NCI-H82 treated with DMSO at 0.1 percent for 48 hours (cell line): ENCODE measurements at regions not wholly inside any gene's neighbourhood (a gene's known extent, or its start where the extent isn't known, plus 50 kb on each side); places are given as distances from the start of the nearest gene placed in this dataset.

ENCODE experiments used
- DNase-seq: peaks from one replicate; lab custom pipeline; 2025; ENCODE audit not compliant: unreplicated experiment; lab: John Stamatoyannopoulos, UW

DNA sequence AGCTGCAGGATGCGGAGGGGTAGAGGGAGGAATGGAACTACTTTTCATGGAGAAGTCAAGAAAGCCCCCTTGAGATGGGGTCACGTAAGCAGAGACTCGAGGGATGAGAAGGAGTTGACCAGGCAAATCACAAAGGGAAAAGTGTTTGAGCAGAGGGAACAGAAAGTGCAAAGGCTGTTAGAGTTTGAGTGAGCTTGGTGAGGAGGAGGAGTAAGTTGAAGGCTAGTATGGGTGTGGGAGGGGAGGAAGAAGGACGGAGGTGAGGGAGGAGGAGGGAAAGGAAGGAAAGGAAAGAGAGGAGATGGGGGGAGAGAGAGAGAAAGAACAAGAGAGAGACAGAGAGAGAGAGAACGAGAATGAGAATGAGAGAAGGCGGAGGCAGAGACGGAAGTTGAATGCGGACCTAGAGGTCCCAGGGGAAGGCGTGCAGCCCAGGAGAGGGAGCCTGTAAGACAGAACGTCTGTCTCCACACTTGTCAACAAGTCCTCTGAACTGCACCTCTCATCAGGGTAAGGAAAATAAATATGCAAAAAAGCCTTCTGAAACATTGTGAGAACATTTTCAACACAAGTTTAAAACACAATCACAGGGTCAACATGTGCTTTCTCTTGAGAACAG lies 279.8 kb upstream of the EEF2KMT start:
- DNase-seq = no peak

- DNase-seq = no peak
Observed at GRCh38 chr16:5374184-5374583, 276.6 kb upstream of the EEF2KMT start.

GRCh38 chr16:5367951-5368350 lies 270.4 kb upstream of the EEF2KMT start:
- DNase-seq = no peak

- no peak for DNase-seq
Observed at GRCh38 chr16:5366126-5366525, 268.5 kb upstream of the EEF2KMT start.

DNA sequence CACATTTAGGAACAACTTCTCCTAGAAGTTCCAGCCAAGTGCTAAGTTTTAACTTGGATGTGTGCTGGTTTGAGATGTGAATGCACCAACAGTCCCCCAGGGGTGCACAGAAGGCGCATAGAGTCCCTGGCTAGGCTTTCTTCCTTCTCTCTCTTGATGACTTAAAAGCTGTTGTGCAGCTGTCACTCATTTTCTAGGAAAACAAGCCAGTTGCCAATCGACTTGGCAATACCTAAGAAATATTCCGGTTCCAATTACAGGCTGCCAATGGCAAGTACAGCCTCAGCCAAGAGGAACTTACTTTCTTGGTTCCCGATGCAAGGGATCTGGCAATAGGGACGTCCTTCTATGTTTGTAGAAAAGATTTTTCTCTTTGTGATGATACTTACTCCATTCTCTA lies 266.6 kb upstream of the EEF2KMT start:
- DNase-seq = no peak

DNA sequence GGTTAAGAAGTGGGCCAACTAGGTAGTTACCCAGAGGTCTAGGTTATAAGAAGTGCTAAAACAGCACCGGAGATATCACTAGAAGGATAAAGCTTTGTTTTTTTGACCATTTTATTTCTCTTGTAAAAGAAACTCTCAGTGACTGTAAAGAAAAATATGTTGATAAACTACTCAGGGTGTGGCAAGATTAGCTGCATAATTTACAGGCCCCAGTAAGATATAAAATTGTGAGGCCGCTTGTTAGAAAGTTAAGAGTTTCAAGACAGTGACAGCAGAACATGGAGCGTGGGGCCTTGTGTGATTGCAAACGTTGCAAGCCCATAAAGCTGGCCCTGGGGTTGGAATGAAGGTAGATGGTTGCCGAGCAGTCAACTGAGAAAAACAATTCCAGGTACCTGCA lies 263.7 kb upstream of the EEF2KMT start:
- DNase-seq = no peak

GRCh38 chr16:5354645-5355044 lies 257.1 kb upstream of the EEF2KMT start:
- DNase-seq = peak; percentile 64

DNA sequence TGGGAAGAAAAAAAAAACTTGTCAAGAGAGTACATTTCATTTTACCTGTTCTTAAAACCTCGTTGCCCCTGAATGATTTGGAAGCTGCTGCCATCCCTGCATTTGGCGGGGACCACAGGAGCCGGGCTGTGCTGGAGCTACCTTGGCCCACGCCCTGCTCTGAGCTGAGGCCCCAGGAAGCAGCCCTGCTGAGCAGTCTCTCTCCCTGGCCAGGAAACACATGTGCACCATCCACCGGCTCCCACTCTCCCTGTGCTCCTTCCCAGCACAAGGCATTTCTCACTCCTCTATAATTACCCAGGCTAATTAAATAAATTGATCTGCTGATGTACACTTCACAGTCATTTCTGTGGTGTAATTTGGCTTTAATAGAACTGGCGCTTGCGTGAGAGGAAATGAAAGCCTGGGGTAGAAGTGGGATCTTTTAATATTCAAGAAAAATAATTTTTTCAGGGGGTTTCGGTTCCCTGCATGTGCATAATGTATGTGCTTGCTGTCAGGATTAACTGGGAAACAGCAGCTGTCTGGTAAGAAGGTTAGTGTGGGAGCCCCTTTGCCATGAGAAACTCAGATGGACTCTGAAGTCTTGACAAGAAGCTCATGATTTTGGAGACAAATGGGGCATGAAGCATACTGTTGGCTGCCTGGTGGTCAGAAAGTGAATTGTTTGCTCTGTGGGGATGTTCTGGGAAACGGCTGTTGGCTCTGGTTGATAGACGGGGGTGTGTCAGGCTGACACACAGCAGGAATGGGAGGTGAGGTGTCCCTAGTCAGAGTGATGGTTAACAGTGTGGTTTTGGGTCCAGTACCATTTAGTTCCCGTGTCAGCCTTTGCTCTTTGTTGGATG lies 252.3 kb upstream of the EEF2KMT start:
- peak; percentile 61 for DNase-seq

DNA sequence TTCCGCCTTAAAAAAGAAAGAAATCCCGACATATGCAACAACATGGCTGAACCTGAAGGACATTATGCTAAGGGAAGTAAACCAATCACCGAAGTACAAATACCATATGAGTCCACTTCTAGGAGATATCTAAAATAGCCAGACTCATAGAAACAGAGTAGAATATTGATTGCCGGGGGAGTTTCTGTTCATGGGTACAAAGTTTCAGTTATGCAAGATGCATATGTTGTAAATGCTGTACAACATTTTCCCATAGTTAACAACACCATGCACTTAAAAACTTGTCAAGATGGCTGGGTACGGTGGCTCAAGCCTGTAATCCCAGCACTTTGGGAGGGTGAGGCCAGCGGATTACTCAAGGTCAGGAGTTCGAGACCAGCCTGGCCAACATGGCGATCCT lies 251.5 kb upstream of the EEF2KMT start:
- no peak for DNase-seq

DNA sequence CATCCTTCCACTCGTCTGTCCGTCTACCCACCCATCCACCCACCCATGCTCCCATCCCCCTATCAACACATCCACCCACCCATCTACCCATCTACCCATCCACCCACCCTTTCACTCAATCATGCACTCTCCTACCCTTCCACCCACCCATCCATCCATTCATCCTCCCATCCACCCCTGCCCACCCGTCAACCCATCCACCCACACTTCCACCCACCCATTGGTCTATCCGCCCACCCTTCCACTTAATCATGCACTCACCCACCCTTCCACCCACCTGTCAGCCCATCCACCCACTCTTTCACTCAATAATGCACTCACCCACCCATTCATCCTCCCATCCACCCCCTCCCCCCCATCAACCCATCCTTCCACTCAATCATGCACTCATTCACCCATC lies 250.0 kb upstream of the EEF2KMT start:
- DNase-seq = no peak

DNA sequence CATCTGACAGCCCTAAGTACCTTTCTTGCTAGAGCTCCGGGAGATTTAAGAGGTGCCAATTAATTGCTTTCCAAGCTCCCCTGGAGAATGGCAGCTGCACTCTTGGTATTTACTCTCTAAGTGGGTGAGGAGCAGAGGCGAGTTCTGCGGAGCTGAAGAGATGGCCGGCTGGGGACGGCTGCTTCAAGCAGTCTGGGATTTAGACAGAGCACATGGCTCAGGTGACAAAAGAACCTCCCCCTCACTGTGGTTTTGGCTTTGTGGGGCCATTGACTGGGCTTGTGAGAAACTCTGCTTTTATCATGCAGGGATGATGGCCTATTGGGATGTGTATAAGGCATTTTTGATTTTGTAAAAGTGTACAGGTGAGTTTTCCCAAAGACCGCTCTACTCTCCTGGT lies 239.3 kb upstream of the EEF2KMT start:
- no peak for DNase-seq

GRCh38 chr16:5333991-5334390 lies 236.4 kb upstream of the EEF2KMT start:
- no peak for DNase-seq

GRCh38 chr16:5333126-5333525 lies 235.5 kb upstream of the EEF2KMT start:
- DNase-seq = no peak

- no peak for DNase-seq
Observed at GRCh38 chr16:5330058-5330457, 232.5 kb upstream of the EEF2KMT start.

- DNase-seq = no peak
Observed at GRCh38 chr16:5328546-5328945, 231.0 kb upstream of the EEF2KMT start.

DNA sequence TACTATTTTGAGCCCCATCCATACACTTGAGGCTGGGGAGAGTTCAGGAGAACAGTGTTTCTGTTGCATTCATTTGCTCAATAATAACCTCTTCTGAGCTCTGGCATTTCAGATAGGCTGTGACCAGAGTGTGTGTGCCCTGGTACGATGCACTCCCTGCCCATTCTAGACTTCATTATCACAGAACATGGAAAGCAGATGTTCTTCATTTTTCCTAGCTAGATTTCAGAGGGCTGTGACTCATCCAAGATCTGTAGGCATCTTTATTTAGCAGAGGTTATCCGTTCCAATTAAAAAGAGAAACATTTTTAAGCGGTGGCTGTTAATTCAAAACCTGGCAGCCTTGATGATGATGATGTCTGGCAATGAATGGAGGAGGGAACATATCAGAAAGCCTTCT lies 228.8 kb upstream of the EEF2KMT start:
- DNase-seq = no peak

DNA sequence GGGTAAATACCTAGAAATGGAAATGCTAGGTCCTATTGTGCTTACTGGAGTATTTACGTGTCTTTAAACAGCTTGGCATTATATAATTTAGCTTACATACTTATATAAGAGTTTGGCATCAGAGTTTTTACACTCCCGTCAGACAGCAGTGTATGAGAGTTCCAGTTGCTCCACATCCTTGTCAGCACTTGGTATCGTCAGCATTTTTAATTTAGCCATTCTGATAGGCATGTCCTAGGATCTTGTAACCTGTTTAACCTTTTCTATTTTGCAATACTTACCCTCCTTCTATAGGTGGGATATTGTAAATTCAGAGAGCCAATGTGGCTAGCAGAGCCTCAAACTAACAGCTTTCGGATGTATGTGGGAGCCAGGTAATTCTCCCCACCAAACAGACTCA lies 228.3 kb upstream of the EEF2KMT start:
- no peak for DNase-seq

GRCh38 chr16:5323284-5324141 lies 225.9 kb upstream of the EEF2KMT start:
- DNase-seq = no peak

GRCh38 chr16:5321930-5322329 lies 224.3 kb upstream of the EEF2KMT start:
- no peak for DNase-seq

DNA sequence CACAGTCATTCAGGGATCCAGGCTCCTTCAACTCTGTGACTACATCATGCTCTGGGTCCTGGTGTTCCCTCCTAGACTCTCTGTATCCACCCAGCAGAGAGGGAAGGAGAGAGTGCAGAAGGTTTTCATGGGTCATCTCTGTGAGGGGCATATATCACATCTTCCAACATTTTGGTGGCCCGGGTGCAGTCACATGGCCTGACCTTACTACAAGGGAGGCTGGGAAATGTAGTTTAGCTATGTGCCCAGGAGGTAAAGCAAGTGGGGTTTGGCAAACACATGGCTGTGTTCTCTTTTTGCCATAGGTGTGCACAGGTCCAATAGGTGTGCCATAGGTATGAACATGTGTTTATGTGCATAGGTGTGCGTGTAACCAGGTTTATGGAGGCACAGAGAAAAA lies 222.2 kb upstream of the EEF2KMT start:
- no peak for DNase-seq

- DNase-seq = no peak
Observed at GRCh38 chr16:5315914-5316313, 218.3 kb upstream of the EEF2KMT start.

- no peak for DNase-seq
Observed at GRCh38 chr16:5314377-5314776, 216.8 kb upstream of the EEF2KMT start.
